WERI-Rb-1 (cell line): ENCODE measurements at regions not wholly inside any gene's neighbourhood (a gene's known extent, or its start where the extent isn't known, plus 50 kb on each side); places are given as distances from the start of the nearest gene placed in this dataset.

Source experiments
- DNase-seq: peaks from one replicate; pipeline ENCODE4 v3.0.0-alpha.2; 2020
- H3K27ac ChIP-seq: fragments of 250-450 bp; sonication (Bioruptor Pico); 2 replicates; pipeline ENCODE4 v1.5.1; 2020; ENCODE audit warnings: mild to moderate bottlenecking, moderate library complexity
- H3K27me3 ChIP-seq: fragments of 250-450 bp; sonication (Bioruptor Pico); 2 replicates; pipeline ENCODE4 v1.5.1; 2021; ENCODE audit warnings: mild to moderate bottlenecking, low read depth, moderate library complexity; ENCODE audit not compliant: insufficient read depth, severe bottlenecking
- H3K36me3 ChIP-seq: fragments of 250-450 bp; sonication (Bioruptor Pico); 2 replicates; pipeline ENCODE4 v1.5.1; 2020; ENCODE audit warnings: mild to moderate bottlenecking, moderate library complexity
- H3K4me3 ChIP-seq: 2 replicates; pipeline ENCODE4 v1.5.1; 2011; ENCODE audit warnings: low read depth, mild to moderate bottlenecking, control low read depth, low read length
- H3K9me3 ChIP-seq: fragments of 250-450 bp; sonication (Bioruptor Pico); 2 replicates; pipeline ENCODE4 v1.5.1; 2021; ENCODE audit warnings: mild to moderate bottlenecking, moderate library complexity; ENCODE audit not compliant: severe bottlenecking
- CTCF ChIP-seq: IDR thresholded peaks from 2 replicates; pipeline ENCODE4 v1.5.1; 2011; ENCODE audit warnings: low read depth, mild to moderate bottlenecking, control low read depth, inconsistent platforms, low read length

GRCh38 chr1:98035602-98036002 is 114.8 kb upstream of the DPYD start:
- no peak for DNase-seq
- H3K9me3 ChIP-seq = no peaks in the 10 kb centered on the region

GRCh38 chr1:98034505-98034904 is 113.7 kb upstream of the DPYD start:
- no peak for TF ChIP-seq CTCF
- DNase-seq = no peak
- no peak overlapping the region for H3K4me3 ChIP-seq
- H3K36me3 ChIP-seq = no peaks in the 10 kb centered on the region
- no peaks in the 10 kb centered on the region for H3K27me3 ChIP-seq
- H3K27ac ChIP-seq = no peak overlapping the region
- H3K9me3 ChIP-seq = no peaks in the 10 kb centered on the region

More at GRCh38 chr1:98035602-98036002, 114.8 kb upstream of the DPYD start:
- no peaks in the 10 kb centered on the region for H3K27me3 ChIP-seq
- no peaks in the 10 kb centered on the region for H3K36me3 ChIP-seq
- H3K27ac ChIP-seq = no peak overlapping the region
- no peak for TF ChIP-seq CTCF
- no peak overlapping the region for H3K4me3 ChIP-seq

- Histone ChIP-seq H3K4me3 (no peak overlapping the region), H3K27me3 (no peaks in the 10 kb centered on the region), H3K27ac (no peak overlapping the region), H3K9me3 (no peaks in the 10 kb centered on the region), H3K36me3 (no peaks in the 10 kb centered on the region)
- no peak for DNase-seq
- TF ChIP-seq CTCF = no peak
Observed at GRCh38 chr1:98032958-98033357, 112.1 kb upstream of the DPYD start.

DNA sequence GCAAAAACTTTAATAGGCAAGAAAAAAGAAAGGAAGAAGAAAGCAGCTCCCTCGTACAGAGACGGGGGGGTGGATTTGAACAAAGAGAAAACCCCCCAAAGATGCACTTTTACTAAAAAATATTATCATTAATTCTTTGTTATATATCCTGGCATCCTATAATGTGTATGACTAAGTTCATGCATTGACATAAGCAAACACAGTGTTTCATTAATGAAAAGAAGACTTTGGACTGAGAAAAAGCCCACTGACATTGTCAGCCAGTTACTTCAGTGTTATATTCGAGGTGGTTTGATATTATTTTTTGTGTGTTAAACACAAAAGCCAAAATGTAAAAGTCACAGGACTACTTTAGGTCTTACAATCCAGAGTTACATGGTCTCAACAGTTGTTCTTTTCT is 110.1 kb upstream of the DPYD start:
- Histone ChIP-seq H3K27ac (no peak overlapping the region), H3K9me3 (no peaks in the 10 kb centered on the region), H3K36me3 (no peaks in the 10 kb centered on the region), H3K4me3 (no peak overlapping the region), H3K27me3 (no peaks in the 10 kb centered on the region)
- TF ChIP-seq CTCF = no peak
- DNase-seq = no peak

DNA sequence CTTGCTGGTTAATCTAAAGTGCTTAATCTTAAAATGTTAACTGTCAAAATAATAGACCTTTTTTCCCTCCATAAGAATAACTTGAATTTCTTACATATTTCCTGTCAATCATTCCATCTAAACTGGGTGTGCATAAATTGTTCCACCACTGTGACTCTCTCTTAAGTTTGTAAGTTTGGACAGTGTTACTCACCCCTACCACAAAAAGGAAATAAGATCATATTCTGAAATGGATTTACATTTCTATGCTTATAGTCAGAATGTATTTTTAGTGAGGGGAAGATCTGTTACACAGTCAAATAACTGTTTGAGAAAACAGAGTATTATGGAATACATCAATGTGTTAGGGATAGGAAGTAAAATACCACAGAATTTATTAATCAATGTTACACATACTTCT is 109.6 kb upstream of the DPYD start:
- no peak for DNase-seq
- no peaks in the 10 kb centered on the region for H3K27me3 ChIP-seq

More for the DNA sequence above, 109.6 kb upstream of the DPYD start:
- Histone ChIP-seq H3K4me3 (no peak overlapping the region), H3K27ac (no peak overlapping the region), H3K9me3 (no peaks in the 10 kb centered on the region), H3K36me3 (no peaks in the 10 kb centered on the region)
- no peak for TF ChIP-seq CTCF
